Left ventricle myocardium superior (tissue), 1 donor: ENCODE measurements at regions not wholly inside any gene's neighbourhood (a gene's known extent, or its start where the extent isn't known, plus 50 kb on each side); places are given as distances from the start of the nearest gene placed in this dataset.
"Not testable (repeated sequence)": the region's sequence is repeated elsewhere in the genome, so short reads cannot be mapped to it uniquely, and the experiment has no call there.

Experiments used
- ATAC-seq: fragments of 200-7000 bp; cut with Tn5 transposase; one replicate; pipeline ENCODE4 v1.9.1; 2020; ENCODE audit warnings: mild to moderate bottlenecking, moderate library complexity
- DNase-seq: peaks from one replicate; pipeline ENCODE4 v3.0.0-alpha.2; 2020
- intact Hi-C: fragments of 100-400 bp; cut with micrococcal nuclease; formaldehyde crosslinking; loops from one replicate; pipeline ENCODE4 v1.11.0; 2022
- donor health status: DM: no; HTN: yes; CAD: no; lungs with severe emphysema.

GRCh38 chr4:159024828-159025227 lies 78.1 kb upstream of the RAPGEF2 start:
- DNase-seq (no peak), ATAC-seq (no peak)
- intact Hi-C loops = no loop called here

GRCh38 chr4:159026329-159026728 lies 76.5 kb upstream of the RAPGEF2 start:
- no peak for DNase-seq
- intact Hi-C loops = no loop called here
- no peak for ATAC-seq

GRCh38 chr4:159027535-159027934 lies 75.3 kb upstream of the RAPGEF2 start:
- DNase-seq (no peak), ATAC-seq (no peak)
- intact Hi-C loops = no loop called here

GRCh38 chr4:159029481-159029880 lies 73.4 kb upstream of the RAPGEF2 start:
- DNase-seq = no peak
- ATAC-seq = no peak
- intact Hi-C loops = no loop called here

GRCh38 chr4:159030297-159030696 lies 72.6 kb upstream of the RAPGEF2 start:
- DNase-seq, ATAC-seq, intact Hi-C loops: not testable (repeated sequence)

GRCh38 chr4:159035570-159035969 lies 67.3 kb upstream of the RAPGEF2 start:
- ATAC-seq (no peak), DNase-seq (no peak)
- intact Hi-C loops = no loop called here

GRCh38 chr4:159038536-159038935 lies 64.3 kb upstream of the RAPGEF2 start:
- DNase-seq = no peak
- intact Hi-C loops = no loop called here
- ATAC-seq = no peak

GRCh38 chr4:159041054-159042034 lies 61.5 kb upstream of the RAPGEF2 start:
- intact Hi-C loops = no loop called here
- ATAC-seq (no peak), DNase-seq (no peak)

- ATAC-seq (peak; percentile 89), DNase-seq (no peak)
- intact Hi-C loops = no loop called here
Measured at GRCh38 chr4:159042097-159042605, 60.7 kb upstream of the RAPGEF2 start.

GRCh38 chr4:159042868-159043267 lies 60.0 kb upstream of the RAPGEF2 start:
- ATAC-seq (no peak), DNase-seq (no peak)
- intact Hi-C loops = no loop called here

- DNase-seq = no peak
- no peak for ATAC-seq
- intact Hi-C loops = no loop called here
Measured at GRCh38 chr4:159043861-159044260, 59.0 kb upstream of the RAPGEF2 start.

- intact Hi-C loops = no loop called here
- ATAC-seq (no peak), DNase-seq (no peak)
Measured at GRCh38 chr4:159045321-159045720, 57.6 kb upstream of the RAPGEF2 start.

GRCh38 chr4:159046683-159047082 lies 56.2 kb upstream of the RAPGEF2 start:
- DNase-seq (no peak), ATAC-seq (no peak)
- intact Hi-C loops = no loop called here

GRCh38 chr4:159047478-159048165 lies 55.3 kb upstream of the RAPGEF2 start:
- peak; percentile 35 for ATAC-seq
- DNase-seq = no peak
- intact Hi-C loops = no loop called here

- intact Hi-C loops = no loop called here
Measured at GRCh38 chr4:159048166-159048886, 54.6 kb upstream of the RAPGEF2 start.

GRCh38 chr4:159049780-159050375 lies 53.0 kb upstream of the RAPGEF2 start:
- intact Hi-C loops = no loop called here
- no peak for ATAC-seq

More at GRCh38 chr4:159048166-159048886, 54.6 kb upstream of the RAPGEF2 start:
- DNase-seq = peak; percentile 81
- ATAC-seq = peak; percentile 98

GRCh38 chr4:159051245-159052071 lies 51.4 kb upstream of the RAPGEF2 start:
- ATAC-seq = no peak
- intact Hi-C loops = no loop called here
- DNase-seq = no peak

More at GRCh38 chr4:159049780-159050375, 53.0 kb upstream of the RAPGEF2 start:
- DNase-seq = no peak

- intact Hi-C loops = no loop called here
- DNase-seq (no peak), ATAC-seq (no peak)
Measured at GRCh38 chr4:159052315-159052714, 50.6 kb upstream of the RAPGEF2 start.
